Astrocyte of the cerebellum (primary cell): ENCODE measurements at regions not wholly inside any gene's neighbourhood (a gene's known extent, or its start where the extent isn't known, plus 50 kb on each side); places are given as distances from the start of the nearest gene placed in this dataset.
A peak's percentile ranks its signal among the peaks of the same experiment; 100 is the strongest.

ENCODE experiments used
- DNase-seq: peaks from one replicate; pipeline ENCODE4 v3.0.0-alpha.2; 2011; ENCODE audit warnings: low read depth
- H3K4me3 ChIP-seq: 2 replicates; pipeline ENCODE4 v1.5.1; 2011; ENCODE audit warnings: mild to moderate bottlenecking, low read depth, low read length, moderate library complexity
- CTCF ChIP-seq: IDR thresholded peaks from 2 replicates; pipeline ENCODE4 v1.5.1; 2012; ENCODE audit warnings: low read length, low read depth, moderate library complexity, mild to moderate bottlenecking; ENCODE audit errors: missing control alignments
- in situ Hi-C: cut with HindIII; loops from 2 replicates; pipeline ENCODE4 v1.10.0; 2017; ENCODE audit warnings: low sequenced_read_pairs

- no peak for TF ChIP-seq CTCF
- in situ Hi-C loops: no loop called here
- DNase-seq: peak; percentile 55
- no peak overlapping the region for H3K4me3 ChIP-seq
Observed at GRCh38 chr5:135239453-135240282, 159.4 kb downstream of the MACROH2A1 start.

DNA sequence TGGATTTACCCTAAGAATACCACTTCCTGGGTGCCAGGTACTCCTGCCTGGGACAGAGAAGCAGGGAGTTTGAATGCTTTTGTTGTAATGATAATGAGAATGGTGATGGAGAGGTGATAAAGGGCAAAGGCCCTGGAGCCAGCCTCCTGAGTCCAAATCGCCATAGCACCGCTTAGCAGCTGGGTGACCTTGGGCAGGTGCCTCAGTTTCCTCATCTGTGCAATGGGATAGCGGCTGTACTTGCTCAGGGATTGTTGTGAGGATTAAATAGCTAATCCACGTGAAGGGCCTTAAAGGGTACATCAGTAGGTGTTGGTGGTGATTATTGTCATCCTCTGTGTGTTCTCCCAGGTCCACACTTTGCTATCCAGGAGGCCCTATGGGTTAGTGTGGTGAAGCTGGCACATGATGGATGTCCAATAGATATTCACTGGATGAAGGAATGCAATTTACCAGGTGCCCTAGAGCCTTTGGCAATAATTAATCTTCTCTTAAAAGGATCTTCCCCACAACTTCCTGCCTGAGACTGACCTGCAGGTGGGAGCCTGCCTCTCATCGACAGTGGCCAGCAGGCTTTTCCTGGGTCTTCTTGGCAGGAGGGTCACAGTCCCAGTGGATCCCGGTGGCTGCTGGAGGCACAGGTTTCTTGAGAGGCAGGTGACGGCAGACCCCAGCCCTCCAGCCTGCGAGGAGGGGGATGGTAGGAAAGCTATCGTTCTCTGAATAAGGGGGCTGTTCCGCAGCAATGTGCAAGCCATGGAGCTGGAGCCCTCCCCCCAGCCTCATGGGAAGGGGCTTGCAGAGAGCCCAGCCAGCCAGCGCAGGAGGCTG, 160.2 kb downstream of the MACROH2A1 start:
- no peak for TF ChIP-seq CTCF
- H3K4me3 ChIP-seq: no peak overlapping the region
- no peak for DNase-seq
- in situ Hi-C loops: no loop called here

- no peak for DNase-seq
- no peak overlapping the region for H3K4me3 ChIP-seq
- in situ Hi-C loops: no loop called here
- no peak for TF ChIP-seq CTCF
Observed at GRCh38 chr5:135237748-135238103, 161.3 kb downstream of the MACROH2A1 start.

DNA sequence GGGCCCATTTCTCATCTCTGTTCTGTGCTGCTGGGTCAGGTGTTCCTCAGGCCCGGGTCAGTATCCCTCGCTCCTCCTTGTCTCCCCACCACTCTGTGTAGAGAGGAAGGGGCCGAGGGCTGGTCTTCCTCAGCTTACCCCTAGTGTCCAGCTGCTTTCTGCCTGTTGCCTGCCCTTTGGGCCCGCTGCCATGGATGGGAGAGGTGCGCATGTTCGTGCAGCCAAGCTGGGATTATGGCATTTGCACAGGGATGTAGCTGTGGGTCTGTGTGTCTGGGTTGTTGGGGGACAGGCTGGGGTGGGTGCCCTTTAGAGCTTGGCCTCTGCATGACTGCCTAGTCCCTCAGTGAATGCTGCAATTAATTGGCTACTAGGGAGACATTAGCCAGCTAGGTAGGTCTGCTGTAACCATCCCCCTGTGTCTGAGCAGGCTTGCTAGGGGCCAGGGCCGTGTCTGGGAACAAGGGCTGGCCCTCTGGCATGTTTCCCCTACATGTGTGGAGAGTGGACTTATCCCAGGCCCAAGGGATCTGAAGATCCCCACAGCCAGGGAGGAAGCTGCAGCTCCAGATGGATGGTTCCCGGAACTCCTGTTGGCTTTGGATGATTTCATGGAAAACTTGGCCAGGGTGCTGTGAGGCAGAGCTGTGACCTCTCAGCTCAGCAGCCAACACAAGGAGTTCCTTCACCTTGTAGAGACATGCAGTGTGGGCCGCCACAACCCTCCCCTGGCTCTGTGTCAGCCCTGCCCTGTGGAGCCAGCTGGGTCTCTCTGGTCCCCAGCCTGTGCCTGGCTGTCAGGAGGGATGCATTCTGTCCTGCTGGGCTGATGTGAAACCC, 161.9 kb downstream of the MACROH2A1 start:
- no peak overlapping the region for H3K4me3 ChIP-seq
- DNase-seq: no peak
- no peak for TF ChIP-seq CTCF
- in situ Hi-C loops: no loop called here

- DNase-seq: no peak
- H3K4me3 ChIP-seq: no peak overlapping the region
- in situ Hi-C loops: no loop called here
- TF ChIP-seq CTCF: no peak
Observed at GRCh38 chr5:135236228-135236907, 162.7 kb downstream of the MACROH2A1 start.

DNA sequence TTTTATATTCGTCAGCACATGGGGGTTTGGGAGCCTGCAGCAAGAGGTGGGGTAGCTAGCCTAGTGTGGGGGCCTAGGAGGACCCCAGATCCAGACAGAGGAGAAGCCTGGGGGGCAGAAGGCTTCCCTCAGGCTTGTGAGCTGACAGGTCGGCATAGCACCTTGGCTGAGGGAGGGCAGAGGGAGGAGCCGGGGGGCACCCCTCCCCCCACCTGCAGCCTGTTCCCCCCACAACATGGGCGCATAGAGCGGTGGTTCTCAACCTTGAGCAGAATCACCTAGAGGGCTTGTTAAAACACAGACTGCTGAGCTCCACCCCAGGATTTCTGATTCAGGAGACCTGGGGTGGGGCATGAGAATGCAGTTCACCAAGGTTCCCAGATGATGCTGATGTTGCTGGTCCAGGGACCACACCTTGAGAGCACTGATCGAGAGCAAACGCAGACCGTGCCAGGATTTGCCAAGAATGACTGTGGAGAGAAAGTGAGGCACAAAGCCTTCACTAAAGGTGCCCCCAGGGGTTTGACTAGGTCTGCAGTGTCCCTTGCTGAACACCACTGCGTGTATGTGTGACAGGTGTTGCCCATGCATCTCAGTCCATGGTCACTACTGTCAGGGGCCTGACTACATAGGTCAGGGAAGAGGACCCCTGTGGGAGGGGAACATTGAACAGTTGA, 163.3 kb downstream of the MACROH2A1 start:
- in situ Hi-C loops: no loop called here
- TF ChIP-seq CTCF: no peak

More for the DNA sequence above, 163.3 kb downstream of the MACROH2A1 start:
- DNase-seq: no peak
- no peak overlapping the region for H3K4me3 ChIP-seq
